ENCODE measurements at regions not wholly inside any gene's neighbourhood (a gene's known extent, or its start where the extent isn't known, plus 50 kb on each side); places are given as distances from the start of the nearest gene placed in this dataset.

DNA sequence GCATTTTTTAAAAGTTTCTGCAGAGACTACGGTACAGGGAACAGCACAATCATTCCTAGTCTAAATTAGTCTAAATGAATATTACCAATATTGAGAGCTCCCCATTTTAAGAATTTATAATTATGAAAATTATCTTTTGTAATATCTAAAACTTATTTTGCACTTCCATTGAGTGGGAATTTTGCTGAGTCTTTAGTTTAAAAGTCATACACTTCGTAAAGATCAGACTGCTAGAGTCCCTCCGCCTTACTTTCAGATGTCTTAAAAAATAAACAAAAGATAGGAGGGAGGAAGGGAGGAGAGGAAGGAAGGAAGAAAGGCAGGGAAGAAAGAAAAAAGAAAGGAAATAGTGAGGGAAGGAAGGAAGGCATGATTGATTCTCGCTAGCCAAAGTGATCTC is 278.2 kb upstream of the PRDM1 start:
- no peak for DNase-seq (ENCODE audit: low spot score)
- CTCF ChIA-PET = no interaction called here
- POLR2A ChIA-PET (ENCODE audit: low non-redundant PET) = no interaction called here
- no peak overlapping the region for H3K27ac ChIP-seq
- TF ChIP-seq, protein P1, sequence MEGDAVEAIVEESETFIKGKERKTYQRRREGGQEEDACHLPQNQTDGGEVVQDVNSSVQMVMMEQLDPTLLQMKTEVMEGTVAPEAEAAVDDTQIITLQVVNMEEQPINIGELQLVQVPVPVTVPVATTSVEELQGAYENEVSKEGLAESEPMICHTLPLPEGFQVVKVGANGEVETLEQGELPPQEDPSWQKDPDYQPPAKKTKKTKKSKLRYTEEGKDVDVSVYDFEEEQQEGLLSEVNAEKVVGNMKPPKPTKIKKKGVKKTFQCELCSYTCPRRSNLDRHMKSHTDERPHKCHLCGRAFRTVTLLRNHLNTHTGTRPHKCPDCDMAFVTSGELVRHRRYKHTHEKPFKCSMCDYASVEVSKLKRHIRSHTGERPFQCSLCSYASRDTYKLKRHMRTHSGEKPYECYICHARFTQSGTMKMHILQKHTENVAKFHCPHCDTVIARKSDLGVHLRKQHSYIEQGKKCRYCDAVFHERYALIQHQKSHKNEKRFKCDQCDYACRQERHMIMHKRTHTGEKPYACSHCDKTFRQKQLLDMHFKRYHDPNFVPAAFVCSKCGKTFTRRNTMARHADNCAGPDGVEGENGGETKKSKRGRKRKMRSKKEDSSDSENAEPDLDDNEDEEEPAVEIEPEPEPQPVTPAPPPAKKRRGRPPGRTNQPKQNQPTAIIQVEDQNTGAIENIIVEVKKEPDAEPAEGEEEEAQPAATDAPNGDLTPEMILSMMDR (conservative IDR thresholded peaks at IDR 0.05; ENCODE audit: low read depth) = no peak

GRCh38 chr6:105806486-105806920 is 279.6 kb upstream of the PRDM1 start:
- TF ChIP-seq, protein P1 (conservative IDR thresholded peaks at IDR 0.05; ENCODE audit: low read depth) = no peak
- no peak overlapping the region for H3K27ac ChIP-seq
- POLR2A ChIA-PET (ENCODE audit: low non-redundant PET) = no interaction called here
- DNase-seq (ENCODE audit: low spot score) = no peak
- CTCF ChIA-PET = no interaction called here

DNA sequence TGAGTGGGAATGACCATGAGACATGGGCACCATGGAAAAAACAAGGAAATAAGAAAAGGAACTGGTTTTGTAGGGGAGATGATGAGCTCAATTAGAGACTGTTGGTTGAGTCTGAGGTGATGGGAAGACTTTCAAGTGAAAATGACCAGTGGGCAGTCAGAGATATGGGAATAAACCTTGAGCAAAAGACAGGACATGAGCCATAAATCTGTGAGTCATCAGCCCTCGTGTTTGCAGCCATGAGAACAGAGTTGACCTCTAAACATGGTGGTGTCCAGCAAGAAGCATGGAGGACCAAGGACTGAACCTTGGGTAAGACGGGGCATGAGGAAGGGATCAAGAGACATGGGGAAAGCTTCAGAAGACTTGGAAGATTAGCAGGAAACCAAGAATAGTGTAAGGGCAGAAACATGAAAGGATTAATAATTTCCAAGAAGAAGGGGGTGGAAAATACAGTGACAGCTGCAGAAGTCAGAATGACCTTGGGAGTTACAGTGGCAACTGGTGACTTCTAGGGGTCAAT is 280.6 kb upstream of the PRDM1 start:
- TF ChIP-seq, protein P1 (conservative IDR thresholded peaks at IDR 0.05; ENCODE audit: low read depth) = no peak
- CTCF ChIA-PET = interaction anchor here (0.5 kb wide), 1 partner anchor 278 kb away, joined by 5 read pairs; no protein-coding TSS in a partner anchor
- POLR2A ChIA-PET (ENCODE audit: low non-redundant PET) = no interaction called here

DNA sequence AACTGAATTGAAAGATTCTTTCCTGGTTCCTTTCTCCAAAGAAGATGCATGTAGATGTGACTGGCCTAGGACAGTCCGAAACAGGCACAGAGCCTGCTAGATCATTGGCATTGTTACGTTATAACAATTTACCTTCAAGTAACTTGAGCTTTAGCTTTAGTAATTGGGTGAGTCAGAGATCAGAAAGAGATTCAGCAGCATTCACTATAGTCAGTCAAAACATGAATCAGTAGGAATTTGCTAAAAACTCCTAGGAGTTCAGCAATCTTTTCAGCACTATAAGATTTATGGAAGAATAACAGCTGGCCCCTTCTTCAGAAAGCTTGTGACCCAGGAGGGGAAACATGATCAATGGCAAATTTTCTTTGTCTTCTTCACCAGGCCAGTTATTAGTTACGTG is 281.7 kb upstream of the PRDM1 start:
- peak; percentile 42 for DNase-seq (ENCODE audit: low spot score)
- no peak overlapping the region for H3K27ac ChIP-seq
- TF ChIP-seq, protein P1 (conservative IDR thresholded peaks at IDR 0.05; ENCODE audit: low read depth) = no peak
- ChIA-PET CTCF (interaction anchor here (0.7 kb wide), 1 partner anchor 102 kb away, joined by 3 read pairs; no protein-coding TSS in a partner anchor), POLR2A (ENCODE audit: low non-redundant PET) (no interaction called here)

More for the DNA sequence above, 280.6 kb upstream of the PRDM1 start:
- no peak for DNase-seq (ENCODE audit: low spot score)
- no peak overlapping the region for H3K27ac ChIP-seq

- CTCF ChIA-PET = interaction anchor here (0.7 kb wide), 1 partner anchor 103 kb away, joined by 3 read pairs; no protein-coding TSS in a partner anchor
- H3K27ac ChIP-seq = no peak overlapping the region
- TF ChIP-seq, protein P1 (conservative IDR thresholded peaks at IDR 0.05; ENCODE audit: low read depth) = no peak
- DNase-seq (ENCODE audit: low spot score) = no peak
- POLR2A ChIA-PET (ENCODE audit: low non-redundant PET) = no interaction called here
These were observed 282.1 kb upstream of the PRDM1 start for GRCh38 chr6:105804000-105804399.

DNA sequence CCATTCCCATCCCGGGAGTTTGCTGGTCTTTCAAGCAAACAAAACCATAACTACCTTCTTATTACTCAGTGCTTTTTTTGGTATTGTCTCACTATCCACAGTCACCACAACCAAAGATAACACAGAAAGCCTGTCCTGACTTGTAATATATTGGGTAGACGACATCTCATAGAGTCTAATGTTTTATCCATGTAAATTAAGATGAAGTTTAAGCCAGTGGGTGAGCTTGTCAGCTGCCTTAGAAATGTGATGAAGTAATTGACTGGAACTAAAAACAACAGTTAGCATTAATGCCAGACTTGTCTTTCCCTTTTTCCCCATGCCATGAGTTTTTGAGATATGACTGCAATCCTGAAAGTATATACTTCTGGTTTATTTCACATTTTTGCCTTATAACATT is 282.7 kb upstream of the PRDM1 start:
- DNase-seq (ENCODE audit: low spot score) = peak; percentile 42
- ChIA-PET POLR2A (ENCODE audit: low non-redundant PET) (no interaction called here), CTCF (interaction anchor here (0.6 kb wide), 1 partner anchor 65 kb away, joined by 3 read pairs; no protein-coding TSS in a partner anchor)
- no peak overlapping the region for H3K27ac ChIP-seq
- TF ChIP-seq, protein P1 (conservative IDR thresholded peaks at IDR 0.05; ENCODE audit: low read depth) = no peak
